GM19351 (cell line): ENCODE measurements at regions not wholly inside any gene's neighbourhood (a gene's known extent, or its start where the extent isn't known, plus 50 kb on each side); places are given as distances from the start of the nearest gene placed in this dataset.
"Not testable (repeated sequence)": the region's sequence is repeated elsewhere in the genome, so short reads cannot be mapped to it uniquely, and the experiment has no call there.

Experiments used
- ATAC-seq: cut with Tn5 transposase; IDR thresholded peaks from one replicate; pipeline ENCODE4 v1.9.1; 2021; ENCODE audit warnings: mild to moderate bottlenecking, moderate library complexity; ENCODE audit not compliant: unreplicated experiment

GRCh38 chr12:76292891-76293290 is 55.3 kb downstream of the BBS10 start:
- not testable (repeated sequence) for ATAC-seq

GRCh38 chr12:76292305-76292704 is 55.9 kb downstream of the BBS10 start:
- ATAC-seq: not testable (repeated sequence)

- no peak for ATAC-seq
These were observed 57.0 kb downstream of the BBS10 start for GRCh38 chr12:76290963-76291859.

- ATAC-seq: no peak
These were observed 60.0 kb downstream of the BBS10 start for GRCh38 chr12:76288218-76288617.

GRCh38 chr12:76284816-76285750 is 63.1 kb downstream of the BBS10 start:
- no peak for ATAC-seq

GRCh38 chr12:76282744-76283143 is 65.5 kb downstream of the BBS10 start:
- no peak for ATAC-seq

GRCh38 chr12:76277480-76277879 is 70.7 kb downstream of the BBS10 start:
- ATAC-seq: no peak

- no peak for ATAC-seq
These were observed 71.6 kb downstream of the BBS10 start for GRCh38 chr12:76276499-76277151.

GRCh38 chr12:76275511-76276093 is 72.6 kb downstream of the BBS10 start:
- no peak for ATAC-seq

- no peak for ATAC-seq
These were observed 73.7 kb downstream of the BBS10 start for GRCh38 chr12:76274420-76275083.

GRCh38 chr12:76272287-76272686 is 75.9 kb downstream of the BBS10 start:
- ATAC-seq: no peak

- no peak for ATAC-seq
These were observed 77.4 kb downstream of the BBS10 start for GRCh38 chr12:76270657-76271358.

- no peak for ATAC-seq
These were observed 79.9 kb downstream of the BBS10 start for GRCh38 chr12:76268267-76268666.

GRCh38 chr12:76266797-76267196 is 81.4 kb downstream of the BBS10 start:
- ATAC-seq: no peak

GRCh38 chr12:76265424-76266180 is 82.6 kb downstream of the BBS10 start:
- ATAC-seq: no peak

- ATAC-seq: no peak
These were observed 83.6 kb downstream of the BBS10 start for GRCh38 chr12:76264611-76265012.

- no peak for ATAC-seq
These were observed 84.5 kb downstream of the BBS10 start for GRCh38 chr12:76263696-76264095.

GRCh38 chr12:76260390-76260748 is 87.8 kb downstream of the BBS10 start:
- no peak for ATAC-seq
